Caco-2 (cell line): ENCODE measurements at regions not wholly inside any gene's neighbourhood (a gene's known extent, or its start where the extent isn't known, plus 50 kb on each side); places are given as distances from the start of the nearest gene placed in this dataset.

ENCODE experiments used
- BruUV-seq: library from RNA; stranded (reverse); fragments of 400-500 nt; replicated peaks from 2 replicates; lab custom pipeline; 2021; lab: Mats Ljungman, UMichigan
- CTCF ChIA-PET: fragments of 300-600 bp; sonication (Branson Sonifier 250); formaldehyde crosslinking; loops from one replicate; lab custom pipeline; 2022; ENCODE audit warnings: antibody characterized with exemption; lab: Charles Lee
- POLR2A ChIA-PET: fragments of 300-600 bp; sonication (Branson Sonifier 250); formaldehyde crosslinking; loops from one replicate; lab custom pipeline; 2022; ENCODE audit warnings: antibody characterized with exemption; lab: Charles Lee
- DNase-seq, 2 experiments: peaks; one replicate each; pipeline versions ENCODE4 v3.0.0 to v3.0.0-alpha.2; 2020 to 2022
- H3K27me3 ChIP-seq: replicated peaks from 2 replicates; pipeline ENCODE4 v1.6.0; 2011; ENCODE audit warnings: low read length; ENCODE audit not compliant: control insufficient read depth, insufficient read depth
- H3K36me3 ChIP-seq: 2 replicates; pipeline ENCODE4 v1.5.1; 2011; ENCODE audit warnings: low read length; ENCODE audit not compliant: control insufficient read depth, insufficient read depth
- H3K4me1 ChIP-seq: fragments of 250-450 bp; sonication (Bioruptor Pico); 2 replicates; pipeline ENCODE4 v1.5.1; 2020; ENCODE audit warnings: mild to moderate bottlenecking
- H3K4me3 ChIP-seq: 2 replicates; pipeline ENCODE4 v1.5.1; 2011; ENCODE audit warnings: low read depth, mild to moderate bottlenecking, control low read depth, low read length
- H3K9me3 ChIP-seq: fragments of 250-450 bp; sonication (Bioruptor Pico); 2 replicates; pipeline ENCODE4 v1.5.1; 2020; ENCODE audit warnings: mild to moderate bottlenecking, moderate library complexity
- H3K27ac Mint-ChIP-seq: one replicate; pipeline ENCODE4 v1.8.0; 2022; ENCODE audit warnings: mixed read lengths; ENCODE audit not compliant: unreplicated experiment
- H3K27me3 Mint-ChIP-seq: one replicate; pipeline ENCODE4 v1.8.0; 2022; ENCODE audit warnings: mixed read lengths; ENCODE audit not compliant: insufficient read depth, unreplicated experiment
- H3K36me3 Mint-ChIP-seq: one replicate; pipeline ENCODE4 v1.8.0; 2022; ENCODE audit warnings: mild to moderate bottlenecking, mixed read lengths; ENCODE audit not compliant: insufficient read depth, unreplicated experiment
- H3K4me1 Mint-ChIP-seq: one replicate; pipeline ENCODE4 v1.8.0; 2022; ENCODE audit warnings: low read depth, mixed read lengths; ENCODE audit not compliant: unreplicated experiment
- H3K4me3 Mint-ChIP-seq: one replicate; pipeline ENCODE4 v1.8.0; 2022; ENCODE audit warnings: mild to moderate bottlenecking, moderate library complexity, mixed read lengths; ENCODE audit not compliant: unreplicated experiment
- H3K9me3 Mint-ChIP-seq: one replicate; pipeline ENCODE4 v1.8.0; 2022; ENCODE audit warnings: mixed read lengths; ENCODE audit not compliant: unreplicated experiment
- intact Hi-C: fragments of 100-400 bp; cut with micrococcal nuclease; formaldehyde crosslinking; loops from one replicate; pipeline ENCODE4 v1.10.0; 2022; ENCODE audit not compliant: unreplicated experiment
- TF ChIP-seq, protein P1 (sequence below), 2 experiments: fragments of 200-600 bp in 1 of 2; IDR thresholded peaks; 1 replicate in 1 of 2; 2 replicates in 1 of 2; pipeline versions ENCODE4 v1.5.1 to v1.8.0; 2011 to 2022; ENCODE audit warnings: antibody characterized with exemption in 1 of 2, control low read depth in 1 of 2, inconsistent platforms in 1 of 2, low read depth in 1 of 2, low read length in 1 of 2, mild to moderate bottlenecking in 1 of 2, moderate library complexity in 1 of 2; ENCODE audit not compliant: insufficient read depth in 1 of 2, severe bottlenecking in 1 of 2, unreplicated experiment in 1 of 2

DNA sequence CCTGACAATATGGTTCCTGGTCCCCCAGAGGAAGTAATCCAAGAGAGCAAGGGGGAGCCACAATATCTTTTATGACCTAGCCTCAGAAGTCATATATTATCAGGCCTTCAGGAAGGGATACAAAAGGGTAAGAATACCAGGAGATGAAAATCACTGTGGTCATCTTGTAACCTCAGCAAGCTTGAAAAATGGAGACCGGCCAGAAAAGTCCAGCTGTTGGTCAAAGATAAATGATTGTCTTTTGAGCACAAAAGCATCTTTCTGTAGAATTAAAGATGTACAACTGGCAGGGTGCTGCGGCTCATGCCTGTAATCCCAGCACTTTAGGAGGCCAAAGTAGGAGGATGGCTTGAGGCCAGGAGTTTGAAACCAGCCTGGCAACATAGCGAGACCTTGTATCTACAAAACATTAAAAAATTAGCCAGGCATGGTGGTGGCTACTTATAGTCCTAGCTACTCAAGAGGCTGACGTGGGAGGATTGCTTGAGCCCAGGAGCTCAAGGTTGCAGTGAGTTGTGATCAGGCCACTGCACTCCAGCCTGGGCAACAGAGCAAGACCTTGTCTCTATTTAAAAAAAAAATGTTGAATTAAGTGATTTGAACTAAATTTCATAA is 118.0 kb upstream of the MARCKS start:
- intact Hi-C loops: no loop called here
- Histone ChIP-seq H3K27me3 (no peaks in the 10 kb centered on the region), H3K4me1 (no peaks in the 10 kb centered on the region), H3K4me3 (no peak overlapping the region), H3K9me3 (no peaks in the 10 kb centered on the region), H3K36me3 (no peaks in the 10 kb centered on the region)
- Mint-ChIP-seq H3K27ac (no peak overlapping the region), H3K4me1 (peaks cover 6% of the 10 kb centered on the region), H3K27me3 (no peaks in the 10 kb centered on the region), H3K9me3 (no peaks in the 10 kb centered on the region), H3K4me3 (no peak overlapping the region), H3K36me3 (no peaks in the 10 kb centered on the region)
- no peak for DNase-seq
- ChIA-PET CTCF (no interaction called here), POLR2A (no interaction called here)
- no TSS peak for BruUV-seq
- TF ChIP-seq, protein P1, sequence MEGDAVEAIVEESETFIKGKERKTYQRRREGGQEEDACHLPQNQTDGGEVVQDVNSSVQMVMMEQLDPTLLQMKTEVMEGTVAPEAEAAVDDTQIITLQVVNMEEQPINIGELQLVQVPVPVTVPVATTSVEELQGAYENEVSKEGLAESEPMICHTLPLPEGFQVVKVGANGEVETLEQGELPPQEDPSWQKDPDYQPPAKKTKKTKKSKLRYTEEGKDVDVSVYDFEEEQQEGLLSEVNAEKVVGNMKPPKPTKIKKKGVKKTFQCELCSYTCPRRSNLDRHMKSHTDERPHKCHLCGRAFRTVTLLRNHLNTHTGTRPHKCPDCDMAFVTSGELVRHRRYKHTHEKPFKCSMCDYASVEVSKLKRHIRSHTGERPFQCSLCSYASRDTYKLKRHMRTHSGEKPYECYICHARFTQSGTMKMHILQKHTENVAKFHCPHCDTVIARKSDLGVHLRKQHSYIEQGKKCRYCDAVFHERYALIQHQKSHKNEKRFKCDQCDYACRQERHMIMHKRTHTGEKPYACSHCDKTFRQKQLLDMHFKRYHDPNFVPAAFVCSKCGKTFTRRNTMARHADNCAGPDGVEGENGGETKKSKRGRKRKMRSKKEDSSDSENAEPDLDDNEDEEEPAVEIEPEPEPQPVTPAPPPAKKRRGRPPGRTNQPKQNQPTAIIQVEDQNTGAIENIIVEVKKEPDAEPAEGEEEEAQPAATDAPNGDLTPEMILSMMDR (IDR thresholded peaks at IDR 0.05; ENCODE audit: insufficient read depth in 1 of 2, low read depth in 1 of 2, low read length in 1 of 2, severe bottlenecking in 1 of 2, unreplicated experiment in 1 of 2): no peak

GRCh38 chr6:113741651-113742050 is 115.5 kb upstream of the MARCKS start:
- BruUV-seq: no TSS peak
- CTCF ChIA-PET: no interaction called here
- Mint-ChIP-seq H3K36me3 (no peaks in the 10 kb centered on the region), H3K4me3 (no peak overlapping the region), H3K27me3 (no peaks in the 10 kb centered on the region), H3K4me1 (peaks cover 6% of the 10 kb centered on the region), H3K9me3 (no peaks in the 10 kb centered on the region), H3K27ac (no peak overlapping the region)
- POLR2A ChIA-PET: no interaction called here
- TF ChIP-seq, protein P1 (IDR thresholded peaks at IDR 0.05; ENCODE audit: insufficient read depth in 1 of 2, low read depth in 1 of 2, low read length in 1 of 2, severe bottlenecking in 1 of 2, unreplicated experiment in 1 of 2): no peak
- intact Hi-C loops: no loop called here
- no peaks in the 10 kb centered on the region for H3K9me3 ChIP-seq
- no peaks in the 10 kb centered on the region for H3K27me3 ChIP-seq
- no peak overlapping the region for H3K4me3 ChIP-seq
- DNase-seq: no peak
- H3K4me1 ChIP-seq: 0 out of 2 replicates have a peak, but pooled peaks cover 5% of the 10 kb centered on the region
- H3K36me3 ChIP-seq: no peaks in the 10 kb centered on the region

- TF ChIP-seq, protein P1 (IDR thresholded peaks at IDR 0.05; ENCODE audit: insufficient read depth in 1 of 2, low read depth in 1 of 2, low read length in 1 of 2, severe bottlenecking in 1 of 2, unreplicated experiment in 1 of 2): no peak
- Mint-ChIP-seq H3K27me3 (no peaks in the 10 kb centered on the region), H3K36me3 (no peaks in the 10 kb centered on the region), H3K27ac (no peak overlapping the region), H3K9me3 (no peaks in the 10 kb centered on the region), H3K4me1 (peaks cover 6% of the 10 kb centered on the region), H3K4me3 (no peak overlapping the region)
- H3K4me3 ChIP-seq: no peak overlapping the region
- BruUV-seq: no TSS peak
- intact Hi-C loops: no loop called here
- H3K36me3 ChIP-seq: no peaks in the 10 kb centered on the region
- H3K9me3 ChIP-seq: no peaks in the 10 kb centered on the region
- ChIA-PET POLR2A (no interaction called here), CTCF (no interaction called here)
- 0 out of 2 replicates have a peak, but pooled peaks cover 5% of the 10 kb centered on the region for H3K4me1 ChIP-seq
- no peak for DNase-seq
- H3K27me3 ChIP-seq: no peaks in the 10 kb centered on the region
Measured at GRCh38 chr6:113742342-113742741, 114.8 kb upstream of the MARCKS start.
